ENCODE measurements at regions not wholly inside any gene's neighbourhood (a gene's known extent, or its start where the extent isn't known, plus 50 kb on each side); places are given as distances from the start of the nearest gene placed in this dataset.

DNA sequence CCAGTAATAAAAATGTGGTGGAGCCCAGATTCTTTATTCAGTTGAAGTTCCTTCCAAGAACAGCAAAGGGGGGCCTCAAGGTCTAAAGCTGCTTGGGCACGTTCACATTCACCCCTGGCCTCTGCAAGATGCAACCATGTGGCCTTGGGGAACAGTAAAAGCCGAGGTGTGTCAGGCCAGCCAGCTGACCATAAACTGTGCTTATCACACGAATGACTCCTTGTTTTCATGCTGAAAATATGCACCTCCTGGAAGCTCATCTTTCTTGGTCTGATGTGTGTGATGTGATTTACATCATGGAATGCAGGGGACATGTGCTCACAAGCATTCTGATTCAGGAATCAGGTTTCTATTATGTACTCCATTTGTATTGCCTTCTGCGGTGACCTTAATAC, 211.6 kb upstream of the MARCKS start:
- H3K4me1 ChIP-seq = peaks cover 6% of the 10 kb centered on the region
- TF ChIP-seq CTCF (IDR thresholded peaks at IDR 0.05; ENCODE audit: borderline replicate concordance) = no peak
- no peak for DNase-seq
- no peaks in the 10 kb centered on the region for H3K36me3 ChIP-seq
- no peaks in the 10 kb centered on the region for H3K9me3 ChIP-seq (replicated peaks)
- H3K27ac ChIP-seq (replicated peaks) = no peak overlapping the region
- no peak overlapping the region for H3K4me3 ChIP-seq
- no peaks in the 10 kb centered on the region for H3K27me3 ChIP-seq (ENCODE audit: low read depth)
- intact Hi-C loops (cut with micrococcal nuclease) = no loop called here

GRCh38 chr6:113645986-113646385, 211.2 kb upstream of the MARCKS start:
- Histone ChIP-seq H3K27me3 (ENCODE audit: low read depth) (no peaks in the 10 kb centered on the region), H3K27ac (replicated peaks) (no peak overlapping the region), H3K9me3 (replicated peaks) (no peaks in the 10 kb centered on the region), H3K36me3 (no peaks in the 10 kb centered on the region), H3K4me1 (peaks cover 6% of the 10 kb centered on the region), H3K4me3 (no peak overlapping the region)
- intact Hi-C loops (cut with micrococcal nuclease) = no loop called here
- no peak for DNase-seq
- no peak for TF ChIP-seq CTCF (IDR thresholded peaks at IDR 0.05; ENCODE audit: borderline replicate concordance)

GRCh38 chr6:113646701-113647100, 210.4 kb upstream of the MARCKS start:
- no peaks in the 10 kb centered on the region for H3K9me3 ChIP-seq (replicated peaks)
- peaks cover 6% of the 10 kb centered on the region for H3K4me1 ChIP-seq
- TF ChIP-seq CTCF (IDR thresholded peaks at IDR 0.05; ENCODE audit: borderline replicate concordance) = no peak
- H3K27ac ChIP-seq (replicated peaks) = no peak overlapping the region
- no peak overlapping the region for H3K4me3 ChIP-seq
- no peaks in the 10 kb centered on the region for H3K36me3 ChIP-seq
- intact Hi-C loops (cut with micrococcal nuclease) = no loop called here
- no peaks in the 10 kb centered on the region for H3K27me3 ChIP-seq (ENCODE audit: low read depth)
- DNase-seq = no peak

- Histone ChIP-seq H3K9me3 (replicated peaks) (no peaks in the 10 kb centered on the region), H3K4me1 (peaks cover 6% of the 10 kb centered on the region), H3K4me3 (no peak overlapping the region), H3K36me3 (no peaks in the 10 kb centered on the region), H3K27ac (replicated peaks) (no peak overlapping the region), H3K27me3 (ENCODE audit: low read depth) (no peaks in the 10 kb centered on the region)
- intact Hi-C loops (cut with micrococcal nuclease) = no loop called here
- no peak for TF ChIP-seq CTCF (IDR thresholded peaks at IDR 0.05; ENCODE audit: borderline replicate concordance)
- no peak for DNase-seq
These were observed 209.8 kb upstream of the MARCKS start for GRCh38 chr6:113647143-113647889.

- H3K27ac ChIP-seq (replicated peaks) = no peak overlapping the region
- DNase-seq = no peak
- no peak overlapping the region for H3K4me3 ChIP-seq
- H3K36me3 ChIP-seq = no peaks in the 10 kb centered on the region
- no peaks in the 10 kb centered on the region for H3K9me3 ChIP-seq (replicated peaks)
- intact Hi-C loops (cut with micrococcal nuclease) = no loop called here
- H3K27me3 ChIP-seq (ENCODE audit: low read depth) = no peaks in the 10 kb centered on the region
- H3K4me1 ChIP-seq = no peaks in the 10 kb centered on the region
- no peak for TF ChIP-seq CTCF (IDR thresholded peaks at IDR 0.05; ENCODE audit: borderline replicate concordance)
These were observed 208.4 kb upstream of the MARCKS start for GRCh38 chr6:113648698-113649097.

Measured in left ventricle myocardium inferior (tissue), 1 donor.